ENCODE measurements at regions not wholly inside any gene's neighbourhood (a gene's known extent, or its start where the extent isn't known, plus 50 kb on each side); places are given as distances from the start of the nearest gene placed in this dataset.

DNA sequence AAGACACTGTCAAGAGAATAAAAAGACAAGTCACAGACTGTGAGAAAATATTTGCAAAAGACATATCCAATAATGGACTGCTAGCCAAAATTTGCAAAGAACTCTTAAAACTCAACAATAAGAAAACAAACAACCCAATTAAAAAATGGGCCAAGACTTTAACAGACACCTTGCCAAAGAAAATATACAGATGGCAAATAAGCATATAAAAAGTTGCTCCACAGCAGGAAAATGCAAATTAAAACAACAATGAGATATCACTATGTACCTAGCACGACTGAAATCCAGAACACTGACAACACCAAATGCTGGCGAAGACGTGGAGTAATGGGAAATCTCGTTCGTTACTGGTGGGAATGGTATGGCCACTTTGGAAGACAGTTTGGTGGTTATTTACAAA is 228.9 kb downstream of the TTC8 start:
- TF ChIP-seq, protein P1, sequence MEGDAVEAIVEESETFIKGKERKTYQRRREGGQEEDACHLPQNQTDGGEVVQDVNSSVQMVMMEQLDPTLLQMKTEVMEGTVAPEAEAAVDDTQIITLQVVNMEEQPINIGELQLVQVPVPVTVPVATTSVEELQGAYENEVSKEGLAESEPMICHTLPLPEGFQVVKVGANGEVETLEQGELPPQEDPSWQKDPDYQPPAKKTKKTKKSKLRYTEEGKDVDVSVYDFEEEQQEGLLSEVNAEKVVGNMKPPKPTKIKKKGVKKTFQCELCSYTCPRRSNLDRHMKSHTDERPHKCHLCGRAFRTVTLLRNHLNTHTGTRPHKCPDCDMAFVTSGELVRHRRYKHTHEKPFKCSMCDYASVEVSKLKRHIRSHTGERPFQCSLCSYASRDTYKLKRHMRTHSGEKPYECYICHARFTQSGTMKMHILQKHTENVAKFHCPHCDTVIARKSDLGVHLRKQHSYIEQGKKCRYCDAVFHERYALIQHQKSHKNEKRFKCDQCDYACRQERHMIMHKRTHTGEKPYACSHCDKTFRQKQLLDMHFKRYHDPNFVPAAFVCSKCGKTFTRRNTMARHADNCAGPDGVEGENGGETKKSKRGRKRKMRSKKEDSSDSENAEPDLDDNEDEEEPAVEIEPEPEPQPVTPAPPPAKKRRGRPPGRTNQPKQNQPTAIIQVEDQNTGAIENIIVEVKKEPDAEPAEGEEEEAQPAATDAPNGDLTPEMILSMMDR (IDR thresholded peaks at IDR 0.05; ENCODE audit: borderline replicate concordance, extremely low read depth, low read length, poor library complexity, severe bottlenecking): no peak
- TF ChIP-seq EZH2 (IDR thresholded peaks at IDR 0.05; ENCODE audit: borderline replicate concordance, low read depth, low read length, severe bottlenecking): no peak

All from DND-41 (cell line).